Fibroblast of lung (primary cell): ENCODE measurements at regions not wholly inside any gene's neighbourhood (a gene's known extent, or its start where the extent isn't known, plus 50 kb on each side); places are given as distances from the start of the nearest gene placed in this dataset.

ENCODE experiments used
- DNase-seq, 2 donors: peaks; one replicate each; pipeline versions ENCODE4 v3.0.0 to v3.0.0-alpha.2; 2010; ENCODE audit warnings: low read depth in 2 of 2
- H2AFZ ChIP-seq: 2 replicates; pipeline ENCODE4 v1.5.1; 2012; ENCODE audit warnings: low read length, control low read depth, inconsistent platforms
- H3K27ac ChIP-seq: 2 replicates; pipeline ENCODE4 v1.5.1; 2011; ENCODE audit warnings: low read length, control low read depth; ENCODE audit not compliant: insufficient read depth
- H3K27me3 ChIP-seq: 2 replicates; pipeline ENCODE4 v1.5.1; 2011; ENCODE audit warnings: mild to moderate bottlenecking, low read length; ENCODE audit not compliant: control insufficient read depth, insufficient read depth
- H3K36me3 ChIP-seq: 2 replicates; pipeline ENCODE4 v1.5.1; 2011; ENCODE audit warnings: low read length; ENCODE audit not compliant: control insufficient read depth, insufficient read depth
- H3K4me1 ChIP-seq: 2 replicates; pipeline ENCODE4 v1.5.1; 2011; ENCODE audit warnings: low read length; ENCODE audit not compliant: control insufficient read depth, insufficient read depth; ENCODE audit errors: extremely low read depth
- H3K4me2 ChIP-seq: 2 replicates; pipeline ENCODE4 v1.5.1; 2011; ENCODE audit warnings: low read length, control low read depth; ENCODE audit not compliant: insufficient read depth; ENCODE audit errors: extremely low read depth
- H3K4me3 ChIP-seq, 4 experiments: fragments of 200-600 bp in 1 of 4; sonication (generic) in 1 of 4; replicated peaks in 1 of 4; 2 replicates each; pipeline ENCODE4 v1.5.1; 2011 to 2016; ENCODE audit warnings: low read length in 4 of 4, low read depth in 3 of 4, mild to moderate bottlenecking in 3 of 4, control low read depth in 2 of 4, inconsistent platforms in 1 of 4, mixed read lengths in 1 of 4; ENCODE audit not compliant: insufficient read depth in 1 of 4; ENCODE audit errors: control extremely low read depth in 1 of 4
- H3K79me2 ChIP-seq: 2 replicates; pipeline ENCODE4 v1.5.1; 2012; ENCODE audit warnings: mild to moderate bottlenecking, low read length, inconsistent platforms; ENCODE audit not compliant: control insufficient read depth, insufficient read depth
- H3K9ac ChIP-seq: 2 replicates; pipeline ENCODE4 v1.5.1; 2011; ENCODE audit warnings: mild to moderate bottlenecking, low read length, control low read depth; ENCODE audit not compliant: insufficient read depth
- H3K9me3 ChIP-seq: 2 replicates; pipeline ENCODE4 v1.5.1; 2012; ENCODE audit warnings: low read depth, low read length; ENCODE audit not compliant: control insufficient read depth, insufficient read depth
- H4K20me1 ChIP-seq: 2 replicates; pipeline ENCODE4 v1.5.1; 2011; ENCODE audit warnings: low read length; ENCODE audit not compliant: control insufficient read depth, insufficient read depth; ENCODE audit errors: extremely low read depth
- EZH2 ChIP-seq: IDR thresholded peaks from 2 replicates; pipeline ENCODE4 v1.5.1; 2012; ENCODE audit warnings: low read length, control low read depth, mild to moderate bottlenecking; ENCODE audit errors: missing control alignments
- TF ChIP-seq, protein P1 (sequence below), 2 donors: IDR thresholded peaks in 1 of 2; conservative IDR thresholded peaks in 1 of 2; 1 replicate in 1 of 2; 2 replicates in 1 of 2; pipeline ENCODE4 v1.5.1; 2011 to 2012; ENCODE audit warnings: low read length in 2 of 2, control low read depth in 1 of 2, inconsistent platforms in 1 of 2, low read depth in 1 of 2, mild to moderate bottlenecking in 1 of 2

DNA sequence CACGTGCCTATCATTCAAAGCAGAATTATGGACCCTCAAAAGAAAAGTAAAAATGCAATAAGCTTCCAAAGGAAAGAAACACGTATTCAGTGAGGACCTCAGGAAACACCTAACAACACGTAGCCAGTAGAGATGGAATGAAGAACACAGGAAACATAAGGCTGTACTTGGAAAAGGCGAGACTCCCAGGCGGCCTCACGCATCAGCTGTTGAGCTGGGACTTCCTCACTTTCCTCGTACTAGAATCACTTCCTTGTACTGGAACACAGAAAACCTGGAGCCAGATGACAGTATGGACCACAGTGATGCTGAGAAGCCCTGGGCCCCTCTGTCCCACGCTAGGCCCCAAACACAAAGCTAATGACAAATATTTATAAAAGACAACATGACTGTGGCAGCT lies 94.4 kb upstream of the BACE2 start:
- Histone ChIP-seq H2AFZ (no peak overlapping the region), H3K79me2 (no peaks in the 10 kb centered on the region), H3K4me3 (no peak overlapping the region), H3K4me2 (no peak overlapping the region), H3K27me3 (no peaks in the 10 kb centered on the region), H3K9ac (no peak overlapping the region), H3K4me1 (no peaks in the 10 kb centered on the region), H3K27ac (no peak overlapping the region), H4K20me1 (no peaks in the 10 kb centered on the region), H3K9me3 (no peaks in the 10 kb centered on the region), H3K36me3 (no peaks in the 10 kb centered on the region)
- DNase-seq, result no peak
- TF ChIP-seq, protein P1, sequence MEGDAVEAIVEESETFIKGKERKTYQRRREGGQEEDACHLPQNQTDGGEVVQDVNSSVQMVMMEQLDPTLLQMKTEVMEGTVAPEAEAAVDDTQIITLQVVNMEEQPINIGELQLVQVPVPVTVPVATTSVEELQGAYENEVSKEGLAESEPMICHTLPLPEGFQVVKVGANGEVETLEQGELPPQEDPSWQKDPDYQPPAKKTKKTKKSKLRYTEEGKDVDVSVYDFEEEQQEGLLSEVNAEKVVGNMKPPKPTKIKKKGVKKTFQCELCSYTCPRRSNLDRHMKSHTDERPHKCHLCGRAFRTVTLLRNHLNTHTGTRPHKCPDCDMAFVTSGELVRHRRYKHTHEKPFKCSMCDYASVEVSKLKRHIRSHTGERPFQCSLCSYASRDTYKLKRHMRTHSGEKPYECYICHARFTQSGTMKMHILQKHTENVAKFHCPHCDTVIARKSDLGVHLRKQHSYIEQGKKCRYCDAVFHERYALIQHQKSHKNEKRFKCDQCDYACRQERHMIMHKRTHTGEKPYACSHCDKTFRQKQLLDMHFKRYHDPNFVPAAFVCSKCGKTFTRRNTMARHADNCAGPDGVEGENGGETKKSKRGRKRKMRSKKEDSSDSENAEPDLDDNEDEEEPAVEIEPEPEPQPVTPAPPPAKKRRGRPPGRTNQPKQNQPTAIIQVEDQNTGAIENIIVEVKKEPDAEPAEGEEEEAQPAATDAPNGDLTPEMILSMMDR (conservative IDR thresholded peaks at IDR 0.05 in 1 of 2, IDR thresholded peaks at IDR 0.05 in 1 of 2; ENCODE audit: low read depth in 1 of 2, low read length in 2 of 2), result no peak
- TF ChIP-seq EZH2, result no peak

DNA sequence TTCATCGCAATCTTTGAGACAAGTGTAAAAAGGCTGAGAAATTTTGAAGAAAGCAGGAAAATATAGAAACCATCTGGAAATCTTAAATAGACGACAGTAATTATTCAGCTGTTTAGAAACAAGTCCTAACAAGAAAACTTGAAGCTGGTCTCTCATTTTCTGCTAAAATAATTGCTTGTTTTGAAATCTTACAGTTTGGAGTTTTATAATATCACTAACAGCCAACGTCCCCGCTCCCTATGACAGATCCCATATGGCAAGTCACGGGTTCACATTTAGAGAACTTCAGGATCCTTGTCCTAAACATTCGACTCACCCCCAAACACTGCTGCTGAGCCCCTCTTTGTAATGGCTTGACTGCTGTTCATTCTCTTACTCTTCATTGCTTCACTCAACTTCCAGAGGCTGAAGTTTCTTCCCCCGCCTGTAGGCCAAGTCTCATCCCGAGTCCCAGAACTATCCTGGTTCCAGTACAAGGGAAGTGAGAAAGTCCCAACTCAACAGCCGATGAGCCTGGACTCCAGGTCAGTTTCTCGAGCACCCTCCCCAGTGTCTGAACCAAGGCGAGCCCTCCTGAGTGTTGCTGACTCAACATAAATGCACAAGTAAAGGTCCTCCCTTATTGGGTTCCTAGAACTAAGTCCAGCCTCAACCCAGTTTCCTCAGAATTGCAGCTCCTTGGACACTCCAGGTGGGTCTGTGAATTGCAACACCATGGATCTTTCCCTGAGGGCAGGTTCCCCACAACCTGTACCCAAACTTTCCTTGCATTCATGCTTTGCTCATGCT lies 93.4 kb upstream of the BACE2 start:
- Histone ChIP-seq H3K27ac (no peak overlapping the region), H3K4me3 (no peak overlapping the region), H3K9me3 (no peaks in the 10 kb centered on the region), H3K79me2 (no peaks in the 10 kb centered on the region), H4K20me1 (no peaks in the 10 kb centered on the region), H3K9ac (no peak overlapping the region), H3K27me3 (no peaks in the 10 kb centered on the region), H3K4me2 (no peak overlapping the region), H2AFZ (no peak overlapping the region), H3K36me3 (no peaks in the 10 kb centered on the region), H3K4me1 (no peaks in the 10 kb centered on the region)
- no peak for DNase-seq
- TF ChIP-seq, protein P1 (conservative IDR thresholded peaks at IDR 0.05 in 1 of 2, IDR thresholded peaks at IDR 0.05 in 1 of 2; ENCODE audit: low read depth in 1 of 2, low read length in 2 of 2), result no peak
- no peak for TF ChIP-seq EZH2

DNA sequence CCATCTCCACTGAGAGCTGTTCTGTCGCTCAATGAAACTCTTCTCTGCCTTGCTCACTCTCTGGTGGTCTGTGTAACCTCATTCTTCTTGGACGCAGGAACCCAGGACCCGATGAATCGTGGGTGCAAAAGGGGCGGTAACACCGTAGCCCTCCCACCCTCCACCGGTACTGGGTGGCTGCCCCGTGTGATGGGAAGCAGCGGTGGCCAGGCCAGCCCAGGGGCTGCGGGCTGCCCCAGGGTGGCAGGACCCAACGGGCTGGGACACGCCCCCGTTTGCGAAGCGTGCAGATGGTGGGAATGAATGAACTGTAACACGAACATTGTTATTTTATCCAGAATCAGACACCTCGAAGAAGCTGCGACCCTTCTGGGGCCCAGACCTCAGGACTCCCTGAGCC lies 92.3 kb upstream of the BACE2 start:
- no peaks in the 10 kb centered on the region for H3K4me1 ChIP-seq
- H3K4me3 ChIP-seq, result no peak overlapping the region
- no peaks in the 10 kb centered on the region for H3K36me3 ChIP-seq
- no peak overlapping the region for H2AFZ ChIP-seq
- no peak overlapping the region for H3K9ac ChIP-seq
- H3K79me2 ChIP-seq, result no peaks in the 10 kb centered on the region
- no peak overlapping the region for H3K27ac ChIP-seq
- no peaks in the 10 kb centered on the region for H3K27me3 ChIP-seq
- no peak for TF ChIP-seq EZH2
- TF ChIP-seq, protein P1 (conservative IDR thresholded peaks at IDR 0.05 in 1 of 2, IDR thresholded peaks at IDR 0.05 in 1 of 2; ENCODE audit: low read depth in 1 of 2, low read length in 2 of 2), result no peak
- no peak for DNase-seq
- H4K20me1 ChIP-seq, result no peaks in the 10 kb centered on the region
- no peak overlapping the region for H3K4me2 ChIP-seq
- no peaks in the 10 kb centered on the region for H3K9me3 ChIP-seq
